HCT116 (cell line): ENCODE measurements at regions not wholly inside any gene's neighbourhood (a gene's known extent, or its start where the extent isn't known, plus 50 kb on each side); places are given as distances from the start of the nearest gene placed in this dataset.

Source experiments
- CBX3 ChIP-seq: IDR thresholded peaks from 2 replicates; pipeline ENCODE4 v1.6.1; 2012; ENCODE audit warnings: low read depth
- EZH2 ChIP-seq: fragments of 200-600 bp; sonication (generic); IDR thresholded peaks from 2 replicates; pipeline ENCODE4 v1.6.1; 2017; ENCODE audit warnings: antibody characterized with exemption, mixed run types
- EZH2phosphoT487 ChIP-seq: fragments of 200-600 bp; IDR thresholded peaks from 2 replicates; pipeline ENCODE4 v1.6.1; 2018; ENCODE audit warnings: antibody characterized with exemption, borderline replicate concordance
- POLR2A ChIP-seq: IDR thresholded peaks from 2 replicates; pipeline ENCODE4 v1.7.0; 2011; ENCODE audit warnings: borderline replicate concordance; ENCODE audit not compliant: insufficient read depth, insufficient read length; ENCODE audit errors: extremely low read depth
- POLR2AphosphoS5 ChIP-seq: IDR thresholded peaks from 2 replicates; pipeline ENCODE4 v1.6.1; 2011; ENCODE audit warnings: mild to moderate bottlenecking, low read depth, low read length, moderate library complexity
- RAD21 ChIP-seq: IDR thresholded peaks from 2 replicates; pipeline ENCODE4 v1.6.1; 2012; ENCODE audit warnings: low read depth, mild to moderate bottlenecking
- SP1 ChIP-seq: IDR thresholded peaks from 2 replicates; pipeline ENCODE4 v1.6.1; 2012; ENCODE audit warnings: low read depth
- TCF7L2 ChIP-seq: IDR thresholded peaks from 2 replicates; pipeline ENCODE4 v1.7.0; 2011; ENCODE audit warnings: borderline replicate concordance, inconsistent platforms; ENCODE audit not compliant: insufficient read depth, insufficient read length; ENCODE audit errors: extremely low read depth
- YY1 ChIP-seq: IDR thresholded peaks from 2 replicates; pipeline ENCODE4 v1.6.1; 2011; ENCODE audit warnings: low read length, low read depth, moderate library complexity, mild to moderate bottlenecking; ENCODE audit not compliant: insufficient replicate concordance; ENCODE audit errors: extremely low read depth
- ZNF274 ChIP-seq: fragments of 200-500 bp; sonication (Bioruptor generic); IDR thresholded peaks from 2 replicates; pipeline ENCODE4 v1.6.1; 2014; ENCODE audit warnings: mild to moderate bottlenecking, low read depth, low read length, inconsistent platforms
- TF ChIP-seq, protein P1 (sequence below), 3 experiments: fragments of 200-600 bp in 1 of 3; sonication (generic) in 1 of 3; IDR thresholded peaks in 2 of 3; conservative IDR thresholded peaks in 1 of 3; 2 replicates each; pipeline ENCODE4 v1.5.1; 2012 to 2017; ENCODE audit warnings: low read depth in 2 of 3, low read length in 2 of 3, antibody characterized with exemption in 1 of 3, borderline replicate concordance in 1 of 3, control low read depth in 1 of 3, mild to moderate bottlenecking in 1 of 3, mixed read lengths in 1 of 3, mixed run types in 1 of 3, moderate library complexity in 1 of 3; ENCODE audit not compliant: insufficient read depth in 1 of 3
- TF ChIP-seq, protein P2 (sequence below): IDR thresholded peaks from 2 replicates; pipeline ENCODE4 v1.6.1; 2012
- TF ChIP-seq, protein P3 (sequence below): IDR thresholded peaks from 2 replicates; pipeline ENCODE4 v1.6.1; 2012
- TF ChIP-seq, protein P4 (sequence below): IDR thresholded peaks from 2 replicates; pipeline ENCODE4 v1.6.1; 2012; ENCODE audit warnings: low read depth

DNA sequence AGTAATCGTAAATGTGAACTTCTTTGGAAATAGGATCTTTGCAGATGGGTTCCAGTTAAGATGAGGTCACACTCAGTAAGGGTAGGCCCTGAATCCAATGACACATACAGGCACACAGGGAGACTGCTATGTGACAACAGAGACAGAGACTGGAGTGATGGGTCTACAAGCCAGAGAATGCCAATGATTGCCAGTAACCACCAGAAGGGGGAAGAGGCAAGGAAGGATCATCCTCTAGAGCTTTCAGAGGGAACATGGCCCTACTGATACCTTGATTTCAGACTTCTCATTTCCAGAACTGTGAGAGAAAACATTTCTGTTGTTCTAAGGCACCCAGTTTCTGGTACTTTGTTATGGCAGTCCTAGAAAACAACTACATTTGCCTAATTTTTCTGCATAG is 73.1 kb upstream of the CCDC160 start:
- TF ChIP-seq, protein P1, sequence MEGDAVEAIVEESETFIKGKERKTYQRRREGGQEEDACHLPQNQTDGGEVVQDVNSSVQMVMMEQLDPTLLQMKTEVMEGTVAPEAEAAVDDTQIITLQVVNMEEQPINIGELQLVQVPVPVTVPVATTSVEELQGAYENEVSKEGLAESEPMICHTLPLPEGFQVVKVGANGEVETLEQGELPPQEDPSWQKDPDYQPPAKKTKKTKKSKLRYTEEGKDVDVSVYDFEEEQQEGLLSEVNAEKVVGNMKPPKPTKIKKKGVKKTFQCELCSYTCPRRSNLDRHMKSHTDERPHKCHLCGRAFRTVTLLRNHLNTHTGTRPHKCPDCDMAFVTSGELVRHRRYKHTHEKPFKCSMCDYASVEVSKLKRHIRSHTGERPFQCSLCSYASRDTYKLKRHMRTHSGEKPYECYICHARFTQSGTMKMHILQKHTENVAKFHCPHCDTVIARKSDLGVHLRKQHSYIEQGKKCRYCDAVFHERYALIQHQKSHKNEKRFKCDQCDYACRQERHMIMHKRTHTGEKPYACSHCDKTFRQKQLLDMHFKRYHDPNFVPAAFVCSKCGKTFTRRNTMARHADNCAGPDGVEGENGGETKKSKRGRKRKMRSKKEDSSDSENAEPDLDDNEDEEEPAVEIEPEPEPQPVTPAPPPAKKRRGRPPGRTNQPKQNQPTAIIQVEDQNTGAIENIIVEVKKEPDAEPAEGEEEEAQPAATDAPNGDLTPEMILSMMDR (IDR thresholded peaks at IDR 0.05 in 2 of 3, conservative IDR thresholded peaks at IDR 0.05 in 1 of 3; ENCODE audit: borderline replicate concordance in 1 of 3, insufficient read depth in 1 of 3, low read depth in 2 of 3, low read length in 2 of 3) = no peak
- TF ChIP-seq POLR2A (no peak), YY1 (no peak), SP1 (no peak), POLR2AphosphoS5 (no peak), EZH2phosphoT487 (no peak), EZH2 (no peak), ZNF274 (no peak), RAD21 (no peak), CBX3 (no peak), TCF7L2 (no peak)
- TF ChIP-seq, protein P2, sequence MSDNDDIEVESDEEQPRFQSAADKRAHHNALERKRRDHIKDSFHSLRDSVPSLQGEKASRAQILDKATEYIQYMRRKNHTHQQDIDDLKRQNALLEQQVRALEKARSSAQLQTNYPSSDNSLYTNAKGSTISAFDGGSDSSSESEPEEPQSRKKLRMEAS = no peak
- TF ChIP-seq, protein P3, sequence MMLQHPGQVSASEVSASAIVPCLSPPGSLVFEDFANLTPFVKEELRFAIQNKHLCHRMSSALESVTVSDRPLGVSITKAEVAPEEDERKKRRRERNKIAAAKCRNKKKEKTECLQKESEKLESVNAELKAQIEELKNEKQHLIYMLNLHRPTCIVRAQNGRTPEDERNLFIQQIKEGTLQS = no peak
- TF ChIP-seq, protein P4, sequence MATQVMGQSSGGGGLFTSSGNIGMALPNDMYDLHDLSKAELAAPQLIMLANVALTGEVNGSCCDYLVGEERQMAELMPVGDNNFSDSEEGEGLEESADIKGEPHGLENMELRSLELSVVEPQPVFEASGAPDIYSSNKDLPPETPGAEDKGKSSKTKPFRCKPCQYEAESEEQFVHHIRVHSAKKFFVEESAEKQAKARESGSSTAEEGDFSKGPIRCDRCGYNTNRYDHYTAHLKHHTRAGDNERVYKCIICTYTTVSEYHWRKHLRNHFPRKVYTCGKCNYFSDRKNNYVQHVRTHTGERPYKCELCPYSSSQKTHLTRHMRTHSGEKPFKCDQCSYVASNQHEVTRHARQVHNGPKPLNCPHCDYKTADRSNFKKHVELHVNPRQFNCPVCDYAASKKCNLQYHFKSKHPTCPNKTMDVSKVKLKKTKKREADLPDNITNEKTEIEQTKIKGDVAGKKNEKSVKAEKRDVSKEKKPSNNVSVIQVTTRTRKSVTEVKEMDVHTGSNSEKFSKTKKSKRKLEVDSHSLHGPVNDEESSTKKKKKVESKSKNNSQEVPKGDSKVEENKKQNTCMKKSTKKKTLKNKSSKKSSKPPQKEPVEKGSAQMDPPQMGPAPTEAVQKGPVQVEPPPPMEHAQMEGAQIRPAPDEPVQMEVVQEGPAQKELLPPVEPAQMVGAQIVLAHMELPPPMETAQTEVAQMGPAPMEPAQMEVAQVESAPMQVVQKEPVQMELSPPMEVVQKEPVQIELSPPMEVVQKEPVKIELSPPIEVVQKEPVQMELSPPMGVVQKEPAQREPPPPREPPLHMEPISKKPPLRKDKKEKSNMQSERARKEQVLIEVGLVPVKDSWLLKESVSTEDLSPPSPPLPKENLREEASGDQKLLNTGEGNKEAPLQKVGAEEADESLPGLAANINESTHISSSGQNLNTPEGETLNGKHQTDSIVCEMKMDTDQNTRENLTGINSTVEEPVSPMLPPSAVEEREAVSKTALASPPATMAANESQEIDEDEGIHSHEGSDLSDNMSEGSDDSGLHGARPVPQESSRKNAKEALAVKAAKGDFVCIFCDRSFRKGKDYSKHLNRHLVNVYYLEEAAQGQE = no peak
